ENCODE measurements at regions not wholly inside any gene's neighbourhood (a gene's known extent, or its start where the extent isn't known, plus 50 kb on each side); places are given as distances from the start of the nearest gene placed in this dataset.

DNA sequence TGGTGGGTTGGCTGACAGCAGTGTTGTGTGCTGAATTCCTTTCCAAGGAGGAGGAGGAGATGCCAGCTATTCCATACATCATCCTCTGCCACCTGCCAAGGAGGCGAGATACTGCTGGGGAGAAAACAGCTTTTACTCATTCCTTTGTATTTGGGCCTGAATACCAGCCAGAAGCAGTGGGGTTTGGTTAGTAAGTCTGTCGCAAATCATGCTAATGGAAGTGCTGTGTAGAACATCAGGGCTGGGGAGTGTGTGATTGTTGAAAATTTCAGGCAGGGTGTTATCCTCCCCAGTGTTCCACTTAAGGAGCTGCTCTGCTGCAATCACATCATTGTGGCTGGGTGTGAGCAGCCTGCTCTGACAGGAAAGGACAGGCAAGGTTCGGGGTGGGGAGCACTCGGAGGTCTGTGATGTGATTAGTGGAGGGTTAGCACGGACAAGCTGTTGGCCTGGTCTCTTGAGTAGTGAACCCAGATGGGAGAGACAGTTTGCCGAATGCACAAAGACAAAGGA lies 128.2 kb upstream of the DLX2 start:
- no peak for DNase-seq (ENCODE audit: low read depth)

DNA sequence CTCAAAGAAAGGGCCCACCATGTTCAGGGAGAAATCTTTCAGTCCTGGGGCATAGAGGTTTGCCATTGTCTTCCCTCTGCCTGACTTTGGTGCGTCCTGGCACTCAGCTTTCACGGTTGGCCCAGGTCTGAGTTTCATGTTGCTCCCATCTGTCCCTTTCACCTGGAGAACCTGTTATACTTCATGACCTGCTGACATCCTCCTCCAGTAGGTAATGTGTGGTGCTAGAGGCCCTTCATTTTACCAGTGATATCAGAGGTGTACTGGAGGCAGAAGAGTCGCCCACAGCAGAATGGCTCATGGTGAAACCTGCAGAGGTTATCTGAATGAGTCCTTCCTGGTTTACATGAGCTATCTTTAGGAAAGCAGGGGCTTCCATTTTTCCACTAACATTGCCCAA lies 128.8 kb upstream of the DLX2 start:
- no peak for DNase-seq (ENCODE audit: low read depth)

- no peak for DNase-seq (ENCODE audit: low read depth)
Observed at GRCh38 chr2:172232708-172233396, 130.2 kb upstream of the DLX2 start.

DNA sequence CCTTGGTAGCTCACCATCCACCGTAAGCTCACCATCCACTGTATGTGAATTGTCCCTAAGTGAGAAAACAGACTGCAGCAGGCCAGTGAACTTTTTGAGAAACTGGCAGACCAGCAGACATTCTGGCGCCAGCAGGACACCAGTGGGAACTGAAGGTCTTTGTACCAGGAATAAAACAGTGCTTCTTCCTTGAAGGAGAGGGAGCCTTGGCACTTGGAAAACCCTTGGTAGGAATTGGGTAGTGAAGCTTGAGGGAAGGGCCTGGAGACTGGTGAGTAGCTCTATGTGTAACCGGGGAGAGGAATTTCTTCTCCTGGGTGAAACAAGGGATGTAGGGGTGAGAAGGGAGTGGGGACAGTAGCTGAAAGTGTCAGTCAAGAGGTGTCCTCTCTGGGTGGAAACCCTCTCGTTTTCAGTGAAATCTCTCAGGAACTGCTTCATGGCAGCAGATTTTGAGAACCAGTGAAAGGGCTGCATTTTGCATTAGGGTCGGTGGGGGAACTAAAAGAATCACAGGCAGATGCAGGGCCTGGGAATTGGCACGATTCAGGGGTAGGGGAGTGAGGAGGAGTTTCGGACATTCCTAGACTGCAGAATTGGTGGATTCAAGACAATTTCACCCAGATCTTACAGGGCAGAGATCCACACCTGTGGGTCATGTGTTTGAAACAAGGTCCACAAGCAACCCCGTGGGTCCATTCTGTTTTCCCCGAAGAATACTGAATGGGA lies 131.5 kb upstream of the DLX2 start:
- no peak for DNase-seq (ENCODE audit: low read depth)

- DNase-seq (ENCODE audit: low read depth) = no peak
Observed at GRCh38 chr2:172234716-172235691, 132.3 kb upstream of the DLX2 start.

DNA sequence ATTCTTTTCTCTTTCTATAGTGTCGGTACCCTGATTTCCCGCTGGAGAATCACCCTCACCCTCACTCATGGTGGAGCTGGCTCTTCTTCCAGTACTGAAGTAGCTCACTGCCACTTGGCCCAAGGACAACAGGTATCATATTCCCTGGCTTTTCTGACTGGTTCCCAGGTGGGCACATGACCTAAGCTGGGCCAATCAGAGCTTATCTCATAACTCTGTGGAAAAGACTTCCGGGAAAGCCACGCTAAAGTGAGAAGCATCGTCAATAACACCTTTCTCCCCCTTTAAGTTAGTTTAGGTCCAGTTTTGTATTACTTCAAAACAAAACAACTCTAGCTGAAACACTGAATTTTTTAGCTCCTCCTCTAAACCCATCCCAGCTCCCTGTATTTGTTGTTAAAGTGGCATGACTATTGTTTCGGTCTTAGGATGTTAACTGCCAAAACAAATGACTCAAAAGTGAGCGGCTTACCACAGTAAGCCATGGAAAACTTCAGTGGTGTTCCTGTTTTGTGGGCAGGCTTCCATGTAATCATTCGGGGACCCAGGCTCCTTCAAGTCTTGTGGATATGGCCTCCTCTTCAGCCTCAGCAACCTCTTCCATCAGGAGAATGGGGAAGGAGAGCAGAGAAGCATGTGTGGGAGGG lies 137.4 kb upstream of the DLX2 start:
- DNase-seq (ENCODE audit: low read depth) = no peak

DNA sequence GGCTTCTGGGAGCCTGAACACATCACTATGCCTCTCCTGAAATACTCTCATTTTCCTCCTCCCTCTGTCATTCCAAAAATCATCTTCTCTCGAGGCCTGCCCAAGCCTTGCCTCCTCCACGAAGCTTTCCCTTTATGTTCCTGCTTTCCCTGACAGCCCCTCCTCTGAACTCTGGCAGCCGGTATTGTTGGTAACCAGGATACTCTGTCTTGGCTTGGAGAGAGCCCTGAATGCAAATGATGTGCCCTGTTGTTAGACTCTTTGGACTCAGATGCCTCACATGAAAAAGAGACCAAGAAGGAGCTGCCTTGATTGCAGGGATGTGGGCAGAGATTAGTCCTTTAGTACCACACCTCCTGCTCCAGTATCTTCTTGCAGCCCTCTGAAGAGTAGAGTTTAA lies 138.5 kb upstream of the DLX2 start:
- DNase-seq (ENCODE audit: low read depth) = no peak

GRCh38 chr2:172242471-172242870 lies 139.8 kb upstream of the DLX2 start:
- DNase-seq (ENCODE audit: low read depth) = no peak

DNA sequence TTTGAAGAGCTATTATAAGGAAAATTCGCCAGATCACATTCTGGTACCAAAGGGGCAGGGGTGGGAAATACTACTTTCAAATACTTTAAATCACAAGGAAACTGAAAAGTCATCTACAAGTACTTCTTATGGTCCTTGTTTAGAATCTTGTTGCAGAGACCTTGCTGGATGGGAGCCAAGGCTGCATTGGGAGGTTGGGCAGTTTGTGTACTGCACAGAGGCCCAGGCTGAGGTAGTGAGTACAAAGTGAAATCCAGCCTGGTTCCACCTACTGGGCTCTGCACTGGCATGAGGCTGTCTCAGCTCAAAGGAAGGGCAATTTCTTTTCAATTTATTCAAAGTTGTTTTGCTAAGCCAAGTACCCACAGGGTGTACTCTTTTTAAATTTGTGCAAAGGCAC lies 140.3 kb upstream of the DLX2 start:
- no peak for DNase-seq (ENCODE audit: low read depth)

GRCh38 chr2:172244419-172245130 lies 141.9 kb upstream of the DLX2 start:
- no peak for DNase-seq (ENCODE audit: low read depth)

GRCh38 chr2:172246649-172247048 lies 143.9 kb upstream of the DLX2 start:
- DNase-seq (ENCODE audit: low read depth) = no peak

GRCh38 chr2:172247203-172247602 lies 144.5 kb upstream of the DLX2 start:
- no peak for DNase-seq (ENCODE audit: low read depth)

DNA sequence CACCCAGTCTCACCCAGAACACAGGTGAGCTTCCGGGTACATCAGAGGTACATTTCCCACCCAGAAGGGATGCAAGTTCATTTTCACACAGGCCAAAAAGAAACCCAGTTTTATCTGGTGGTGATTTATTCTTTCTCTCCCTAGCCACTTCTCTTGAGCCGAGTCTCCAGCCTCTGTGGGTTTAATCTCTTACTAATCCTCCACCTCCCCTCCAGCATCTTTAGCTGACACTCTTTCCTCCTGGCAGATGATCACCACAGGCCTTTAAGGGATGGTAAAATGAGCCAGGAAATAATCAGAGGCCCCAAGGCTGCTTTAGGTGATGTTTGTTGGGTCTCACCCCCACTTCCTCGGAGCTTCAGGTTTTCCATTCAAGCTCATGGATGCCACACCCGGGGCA lies 145.7 kb upstream of the DLX2 start:
- DNase-seq (ENCODE audit: low read depth) = no peak

DNA sequence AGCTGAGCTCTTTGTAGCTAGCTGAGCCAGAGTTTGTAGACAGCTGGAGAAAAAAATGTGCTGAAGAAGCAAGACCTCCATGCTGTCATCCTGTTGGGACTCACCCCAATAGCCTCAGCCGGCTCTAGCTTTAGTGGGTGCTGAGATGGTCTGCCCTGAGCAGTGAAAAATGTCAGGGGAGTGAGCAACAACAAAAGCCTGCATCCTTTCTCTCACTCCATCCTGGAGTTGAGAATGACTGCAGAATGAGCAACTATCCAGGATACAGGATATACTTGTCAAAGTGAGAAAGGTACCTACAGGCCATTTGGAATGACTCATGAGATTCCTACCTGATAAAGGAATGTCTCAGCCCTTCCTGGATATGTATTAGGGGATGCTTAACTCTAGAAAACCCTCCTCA lies 146.1 kb upstream of the DLX2 start:
- DNase-seq (ENCODE audit: low read depth) = no peak

GRCh38 chr2:172249334-172249733 lies 146.6 kb upstream of the DLX2 start:
- DNase-seq (ENCODE audit: low read depth) = no peak

- DNase-seq (ENCODE audit: low read depth) = no peak
Observed at GRCh38 chr2:172249986-172250385, 147.3 kb upstream of the DLX2 start.

DNA sequence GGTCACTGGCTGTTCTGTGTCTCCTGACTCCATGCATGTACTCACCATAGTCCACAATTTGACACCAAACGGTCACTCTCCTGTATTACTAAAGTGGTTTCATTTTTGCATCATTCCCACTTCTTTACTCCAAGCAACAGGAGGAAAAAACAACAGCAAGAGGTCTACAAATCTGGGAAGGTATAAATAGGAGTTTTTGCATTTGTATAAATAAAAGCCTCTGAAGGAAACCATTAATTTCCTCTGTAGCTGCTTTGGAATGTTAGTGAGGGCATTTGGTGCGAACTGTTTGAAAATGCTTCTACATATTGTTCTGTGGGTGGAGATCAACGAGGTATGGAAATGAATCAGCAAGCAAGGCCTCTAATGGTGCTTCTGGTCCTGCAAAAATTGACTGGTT lies 148.5 kb upstream of the DLX2 start:
- DNase-seq (ENCODE audit: low read depth) = no peak

GRCh38 chr2:172252154-172252553 lies 149.5 kb upstream of the DLX2 start:
- no peak for DNase-seq (ENCODE audit: low read depth)

DNA sequence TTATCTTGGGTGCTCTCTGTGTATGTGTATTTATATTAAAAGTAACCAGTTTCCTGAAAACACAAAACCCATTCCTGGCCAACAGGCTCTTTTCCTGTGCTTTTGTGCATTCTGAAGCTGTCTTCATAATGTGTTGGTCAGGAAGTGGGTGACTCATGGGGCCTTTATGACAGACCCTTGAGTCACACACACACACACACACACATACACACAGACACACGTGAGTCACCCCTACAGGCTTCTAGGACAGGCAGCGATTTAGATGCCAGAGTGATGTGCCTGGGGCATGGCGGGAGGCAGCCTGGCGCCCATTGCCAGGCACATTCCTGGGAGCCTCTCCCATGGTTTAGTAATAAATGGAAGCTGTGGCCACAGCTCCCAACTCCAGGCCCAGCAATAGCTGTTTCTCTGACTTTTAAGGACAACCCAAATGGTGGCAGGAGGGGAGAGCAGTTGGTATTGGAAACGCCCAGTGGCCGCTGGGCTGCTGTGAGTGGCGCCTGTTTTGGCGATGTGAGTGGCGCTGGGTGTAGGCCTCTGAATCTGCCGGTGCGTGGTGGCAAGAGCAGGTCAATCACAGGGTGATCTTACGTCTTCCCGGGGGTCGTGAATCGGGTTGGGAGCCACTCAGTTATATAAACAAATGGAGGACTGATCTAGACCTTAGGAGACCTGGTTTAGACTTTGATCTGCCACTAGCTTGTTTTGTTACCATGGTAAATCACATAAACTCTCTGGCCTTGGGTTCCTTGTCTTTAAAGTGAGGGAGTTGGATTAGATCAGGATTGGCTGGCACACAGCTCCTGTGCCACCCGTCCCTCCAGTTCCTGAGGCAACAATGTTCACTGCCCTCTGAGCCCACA lies 150.7 kb upstream of the DLX2 start:
- no peak for DNase-seq (ENCODE audit: low read depth)

GRCh38 chr2:172256886-172257285 lies 154.2 kb upstream of the DLX2 start:
- DNase-seq (ENCODE audit: low read depth) = no peak

All from stimulated activated CD8-positive, alpha-beta memory T cell treated with anti-CD3 and anti-CD28 coated beads, Interleukin-15, amount 100 ng/mL, for 1 hour (primary cell).